ENCODE measurements at regions not wholly inside any gene's neighbourhood (a gene's known extent, or its start where the extent isn't known, plus 50 kb on each side); places are given as distances from the start of the nearest gene placed in this dataset.

- TF ChIP-seq CTCF (IDR thresholded peaks at IDR 0.05) (no peak), POLR2A (IDR thresholded peaks at IDR 0.05) (no peak)
These were observed 412.7 kb upstream of the FSHR start for GRCh38 chr2:49567021-49567420.

Data from uterus (tissue), 2 donors.